SK-N-SH (cell line): ENCODE measurements at regions not wholly inside any gene's neighbourhood (a gene's known extent, or its start where the extent isn't known, plus 50 kb on each side); places are given as distances from the start of the nearest gene placed in this dataset.

Experiments used
- CTCF ChIA-PET: fragments of 300-600, 350-600 bp; formaldehyde crosslinking; extraction: SDS; loops from one replicate; lab custom pipeline; 2021; lab: Yijun Ruan, JAX
- POLR2A ChIA-PET: fragments of 350-600 bp; sonication (Branson Sonifier 250); formaldehyde crosslinking; extraction: SDS; loops from one replicate; lab custom pipeline; 2020; ENCODE audit warnings: antibody characterized with exemption, inconsistent platforms; lab: Yijun Ruan, JAX
- DNase-seq: peaks from one replicate; pipeline ENCODE4 v3.0.0; 2012
- H2AFZ ChIP-seq: fragments of 200-600 bp; sonication (generic); 2 replicates; pipeline ENCODE4 v1.8.1; 2016; ENCODE audit warnings: antibody characterized with exemption, mild to moderate bottlenecking, low read depth
- H3F3A ChIP-seq: fragments of 200-600 bp; sonication (generic); replicated peaks from 2 replicates; pipeline ENCODE3; 2016; ENCODE audit warnings: antibody characterized with exemption, mild to moderate bottlenecking; ENCODE audit not compliant: insufficient read depth
- H3K27ac ChIP-seq, 2 experiments: fragments of 200-500 bp in 1 of 2; fragments of 200-600 bp in 1 of 2; sonication (Bioruptor generic) in 1 of 2; sonication (generic), shearing (Covaris generic) in 1 of 2; 2 replicates each; pipeline versions ENCODE4 v1.5.1 to v1.6.1; 2014 to 2016; ENCODE audit warnings: low read depth in 2 of 2, inconsistent platforms in 1 of 2, low read length in 1 of 2, mild to moderate bottlenecking in 1 of 2, mixed read lengths in 1 of 2
- H3K27me3 ChIP-seq: fragments of 200-600 bp; sonication (generic), shearing (Covaris generic); 2 replicates; pipeline ENCODE4 v1.6.1; 2016; ENCODE audit warnings: mixed run types; ENCODE audit not compliant: insufficient read depth
- H3K36me3 ChIP-seq, 2 experiments: fragments of 200-500 bp in 1 of 2; fragments of 200-600 bp in 1 of 2; sonication (Bioruptor generic) in 1 of 2; sonication (generic) in 1 of 2; replicated peaks in 1 of 2; 2 replicates each; pipeline versions ENCODE3 to v1.5.1; 2014 to 2016; ENCODE audit warnings: low read length in 1 of 2, mild to moderate bottlenecking in 1 of 2; ENCODE audit not compliant: insufficient read depth in 2 of 2, control insufficient read depth in 1 of 2
- H3K4me1 ChIP-seq, 2 experiments: fragments of 200-500 bp in 1 of 2; fragments of 200-600 bp in 1 of 2; sonication (Bioruptor generic) in 1 of 2; sonication (generic), shearing (Covaris generic) in 1 of 2; 2 replicates each; pipeline versions ENCODE4 v1.5.1 to v1.6.1; 2014 to 2016; ENCODE audit warnings: low read depth in 1 of 2, low read length in 1 of 2, mixed run types in 1 of 2; ENCODE audit not compliant: insufficient read depth in 2 of 2, control insufficient read depth in 1 of 2
- H3K4me2 ChIP-seq: fragments of 200-600 bp; sonication (generic), shearing (Covaris generic); 2 replicates; pipeline ENCODE4 v1.6.1; 2017; ENCODE audit warnings: mixed run types
- H3K4me3 ChIP-seq, 2 experiments: fragments of 200-500 bp in 1 of 2; fragments of 200-600 bp in 1 of 2; sonication (Bioruptor generic) in 1 of 2; sonication (generic), shearing (Covaris generic) in 1 of 2; 2 replicates each; pipeline versions ENCODE4 v1.5.1 to v1.8.1; 2014 to 2016; ENCODE audit warnings: low read depth in 2 of 2, inconsistent platforms in 1 of 2, low read length in 1 of 2, mild to moderate bottlenecking in 1 of 2, mixed read lengths in 1 of 2, moderate library complexity in 1 of 2
- H3K79me2 ChIP-seq: fragments of 200-600 bp; sonication (generic); 2 replicates; pipeline ENCODE4 v1.8.1; 2017; ENCODE audit warnings: mild to moderate bottlenecking; ENCODE audit not compliant: insufficient read depth
- H3K9ac ChIP-seq: fragments of 200-600 bp; sonication (generic); 2 replicates; pipeline ENCODE4 v1.6.1; 2017; ENCODE audit warnings: mixed run types
- H3K9me2 ChIP-seq: fragments of 200-600 bp; sonication (generic); 2 replicates; pipeline ENCODE4 v1.6.1; 2017; ENCODE audit warnings: mixed run types
- H3K9me3 ChIP-seq: fragments of 200-600 bp; sonication (generic); 2 replicates; pipeline ENCODE4 v1.6.1; 2017; ENCODE audit warnings: mixed run types, mild to moderate bottlenecking, moderate library complexity
- H4K20me1 ChIP-seq: fragments of 200-600 bp; sonication (generic); 2 replicates; pipeline ENCODE4 v1.6.1; 2017; ENCODE audit warnings: mild to moderate bottlenecking, mixed run types; ENCODE audit not compliant: insufficient read depth
- CHD2 ChIP-seq: fragments of 150-350 bp; IDR thresholded peaks from 2 replicates; pipeline ENCODE4 v1.6.1; 2018; ENCODE audit warnings: low read length; ENCODE audit not compliant: partially characterized antibody
- EP300 ChIP-seq, 2 experiments: IDR thresholded peaks; 2 replicates each; pipeline versions ENCODE4 v1.4.0 to v1.6.1; 2012; ENCODE audit warnings: borderline replicate concordance in 1 of 2, low read depth in 1 of 2, low read length in 1 of 2
- EZH2phosphoT487 ChIP-seq: fragments of 200-600 bp; sonication (generic); IDR thresholded peaks from 2 replicates; pipeline ENCODE4 v1.6.1; 2017; ENCODE audit warnings: low read depth, mixed run types, mild to moderate bottlenecking, antibody characterized with exemption, moderate library complexity, borderline replicate concordance
- FOSL2 ChIP-seq: IDR thresholded peaks from 2 replicates; pipeline ENCODE4 v1.4.0; 2012; ENCODE audit warnings: low read depth, mild to moderate bottlenecking, moderate library complexity, borderline replicate concordance
- GABPA ChIP-seq: IDR thresholded peaks from 2 replicates; pipeline ENCODE4 v1.4.0; 2012; ENCODE audit warnings: low read depth, mild to moderate bottlenecking
- GATA2 ChIP-seq: sonication (generic); formaldehyde crosslinking; IDR thresholded peaks from 2 replicates; pipeline ENCODE4 v1.5.0; 2020; ENCODE audit warnings: mild to moderate bottlenecking, missing genetic modification reagents
- IRF3 ChIP-seq: fragments of 150-350 bp; IDR thresholded peaks from 2 replicates; pipeline ENCODE4 v1.6.1; 2016; ENCODE audit warnings: mild to moderate bottlenecking, low read depth, low read length
- NFIC ChIP-seq: IDR thresholded peaks from 2 replicates; pipeline ENCODE4 v1.4.0; 2012; ENCODE audit warnings: borderline replicate concordance
- PBX3 ChIP-seq: IDR thresholded peaks from 2 replicates; pipeline ENCODE4; 2012
- POLR2AphosphoS5 ChIP-seq: IDR thresholded peaks from 2 replicates; pipeline ENCODE4 v1.6.1; 2012; ENCODE audit warnings: low read depth, low read length
- RCOR1 ChIP-seq: fragments of 150-350 bp; IDR thresholded peaks from 2 replicates; pipeline ENCODE4 v1.6.1; 2017; ENCODE audit warnings: antibody characterized with exemption, low read length
- RFX5 ChIP-seq: IDR thresholded peaks from 2 replicates; pipeline ENCODE4 v1.6.1; 2012; ENCODE audit warnings: mild to moderate bottlenecking, improper control_type of control experiment, low read length
- RXRA ChIP-seq: IDR thresholded peaks from 2 replicates; pipeline ENCODE4 v1.4.0; 2012; ENCODE audit warnings: low read depth, mild to moderate bottlenecking, borderline replicate concordance
- SIN3A ChIP-seq: IDR thresholded peaks from 2 replicates; pipeline ENCODE4 v1.6.1; 2012; ENCODE audit warnings: low read depth, mild to moderate bottlenecking, low read length, moderate library complexity, borderline replicate concordance
- SMC3 ChIP-seq: IDR thresholded peaks from 2 replicates; pipeline ENCODE4 v1.6.1; 2012; ENCODE audit warnings: low read depth, low read length, improper control_type of control experiment
- TAF1 ChIP-seq: IDR thresholded peaks from 2 replicates; pipeline ENCODE4 v1.6.1; 2012; ENCODE audit warnings: low read depth, mild to moderate bottlenecking, low read length, moderate library complexity, borderline replicate concordance
- USF1 ChIP-seq: IDR thresholded peaks from 2 replicates; pipeline ENCODE4 v1.4.0; 2012; ENCODE audit warnings: low read depth, borderline replicate concordance
- USF2 ChIP-seq: fragments of 150-350 bp; IDR thresholded peaks from 2 replicates; pipeline ENCODE4 v1.6.1; 2017; ENCODE audit warnings: antibody characterized with exemption, low read length, low read depth, borderline replicate concordance
- YY1 ChIP-seq: IDR thresholded peaks from 2 replicates; pipeline ENCODE4 v1.4.0; 2012; ENCODE audit warnings: low read depth, mild to moderate bottlenecking
- ZBTB33 ChIP-seq: IDR thresholded peaks from 2 replicates; pipeline ENCODE4 v1.4.0; 2012; ENCODE audit warnings: low read depth, borderline replicate concordance
- WGBS: methylation state at CpG from one replicate; pipeline ENCODE4 v1.1.6; 2017; ENCODE audit warnings: low lambda C conversion rate; 5-methylcytosine and 5-hydroxymethylcytosine counted together

GRCh38 chr1:65527190-65527589 is 106.7 kb downstream of the LEPR start (continued):
- TF ChIP-seq SIN3A (no peak), FOSL2 (peak; percentile 20; the same call in 1 of the 2 replicates), USF2 (no peak), USF1 (no peak), EP300 (IDR thresholded peaks at IDR 0.05; ENCODE audit: borderline replicate concordance in 1 of 2, low read depth in 1 of 2, low read length in 1 of 2) (peak; percentile 34 to 81; a peak in 3 of 4 replicates), POLR2AphosphoS5 (peak; percentile 46; the same call in 1 of the 2 replicates), NFIC (peak; percentile 88), RFX5 (no peak)

GRCh38 chr1:65527707-65528503 is 107.4 kb downstream of the LEPR start:
- no peaks in the 10 kb centered on the region for H3K79me2 ChIP-seq
- DNase-seq, result peak; percentile 33
- H3K4me2 ChIP-seq, result peak overlapping the region; percentile 69
- H3K36me3 ChIP-seq, result no peaks in the 10 kb centered on the region
- peaks cover 17% of the 10 kb centered on the region for H3F3A ChIP-seq
- no peaks in the 10 kb centered on the region for H3K9me2 ChIP-seq
- H3K27ac ChIP-seq, result peak overlapping the region; percentile 76 to 91
- WGBS, result 23% methylated on average over 5 of the region's 5 CpGs
- H3K9me3 ChIP-seq, result no peaks in the 10 kb centered on the region
- ChIA-PET CTCF (no interaction called here), POLR2A (no interaction called here)
- no peaks in the 10 kb centered on the region for H4K20me1 ChIP-seq
- H2AFZ ChIP-seq, result peak overlapping the region; percentile 7; the same call in 1 of the 2 replicates
- H3K9ac ChIP-seq, result peak overlapping the region; percentile 15; the same call in 1 of the 2 replicates
- peak overlapping the region; percentile 13 to 31 for H3K4me3 ChIP-seq
- H3K4me1 ChIP-seq, result peaks cover 0 to 17% of the 10 kb centered on the region in 2 experiments; a peak in 2 of 4 replicates
- peaks cover 9% of the 10 kb centered on the region; the same call in 1 of the 2 replicates for H3K27me3 ChIP-seq
- TF ChIP-seq CHD2 (no peak), RFX5 (no peak), TAF1 (no peak), YY1 (no peak), FOSL2 (no peak), RXRA (no peak), POLR2AphosphoS5 (no peak), USF1 (no peak), EP300 (IDR thresholded peaks at IDR 0.05; ENCODE audit: borderline replicate concordance in 1 of 2, low read depth in 1 of 2, low read length in 1 of 2) (no peak), IRF3 (no peak), GABPA (no peak), GATA2 (CRISPR knock-in tag) (peak; percentile 21; the same call in 1 of the 2 replicates), PBX3 (peak; percentile 23; the same call in 1 of the 2 replicates), EZH2phosphoT487 (no peak), RCOR1 (no peak), SMC3 (no peak), ZBTB33 (no peak), USF2 (no peak)
